H1 (cell line): ENCODE measurements at regions not wholly inside any gene's neighbourhood (a gene's known extent, or its start where the extent isn't known, plus 50 kb on each side); places are given as distances from the start of the nearest gene placed in this dataset.

ENCODE experiments used
- BACH1 ChIP-seq: IDR thresholded peaks from 2 replicates; pipeline ENCODE4 v1.6.1; 2012; ENCODE audit warnings: low read length, improper control_type of control experiment
- CBX5 ChIP-seq: fragments of 300-800, 300-1000 bp; sonication (generic); IDR thresholded peaks from 2 replicates; pipeline ENCODE4 v1.7.1; 2016; ENCODE audit warnings: antibody characterized with exemption, low read length, low read depth
- SAP30 ChIP-seq: fragments of 300-600 bp; sonication (generic); IDR thresholded peaks from 2 replicates; pipeline ENCODE4 v1.7.1; 2012; ENCODE audit warnings: low read length, moderate library complexity, mild to moderate bottlenecking, inconsistent platforms; ENCODE audit not compliant: insufficient read depth, insufficient replicate concordance
- SP1 ChIP-seq: IDR thresholded peaks from 2 replicates; pipeline ENCODE4 v1.6.1; 2011; ENCODE audit warnings: low read depth, low read length

- TF ChIP-seq SAP30 (no peak), BACH1 (no peak), SP1 (no peak), CBX5 (no peak)
Observed at GRCh38 chr4:3365326-3365725, 72.5 kb downstream of the RGS12 start (continued).
